WTC11 (cell line): ENCODE measurements at regions not wholly inside any gene's neighbourhood (a gene's known extent, or its start where the extent isn't known, plus 50 kb on each side); places are given as distances from the start of the nearest gene placed in this dataset.
"Not testable (repeated sequence)": the region's sequence is repeated elsewhere in the genome, so short reads cannot be mapped to it uniquely, and the experiment has no call there.

Experiments
- ATAC-seq: fragments of 200-7000 bp; cut with Tn5 transposase; 2 replicates; pipeline ENCODE4 v1.10.0; 2021; ENCODE audit warnings: mild to moderate bottlenecking, moderate library complexity
- CTCF ChIA-PET: fragments of 300-600 bp; sonication (Branson Sonifier 250); formaldehyde crosslinking; loops from one replicate; lab custom pipeline; 2021; ENCODE audit warnings: antibody characterized with exemption; lab: Charles Lee
- POLR2A ChIA-PET: fragments of 350-600 bp; sonication (Branson Sonifier 250); formaldehyde crosslinking; loops from one replicate; lab custom pipeline; 2021; ENCODE audit warnings: antibody characterized with exemption; lab: Charles Lee
- DNase-seq: peaks from one replicate; pipeline ENCODE4 v3.0.0; 2021; ENCODE audit warnings: low spot score
- H3K27ac Mint-ChIP-seq: 2 replicates; pipeline ENCODE4 v1.8.0; 2021; ENCODE audit warnings: mixed read lengths
- H3K27me3 Mint-ChIP-seq: 2 replicates; pipeline ENCODE4 v1.8.0; 2021; ENCODE audit warnings: low read depth, mild to moderate bottlenecking, moderate library complexity, mixed read lengths
- H3K36me3 Mint-ChIP-seq: 2 replicates; pipeline ENCODE4 v1.8.0; 2021; ENCODE audit warnings: mixed read lengths
- H3K4me1 Mint-ChIP-seq: 2 replicates; pipeline ENCODE4 v1.8.0; 2022; ENCODE audit warnings: mixed read lengths
- H3K4me3 Mint-ChIP-seq: 2 replicates; pipeline ENCODE4 v1.8.0; 2021; ENCODE audit warnings: mild to moderate bottlenecking, moderate library complexity, mixed read lengths
- H3K9me3 Mint-ChIP-seq: 2 replicates; pipeline ENCODE4 v1.8.0; 2021; ENCODE audit warnings: mixed read lengths
- ARID4B ChIP-seq: sonication (generic); formaldehyde crosslinking; IDR thresholded peaks from 2 replicates; pipeline ENCODE4 v1.8.0; 2023; ENCODE audit warnings: missing genetic modification reagents, mild to moderate bottlenecking, borderline replicate concordance
- CBFB ChIP-seq: sonication (generic); formaldehyde crosslinking; IDR thresholded peaks from 2 replicates; pipeline ENCODE4 v1.8.1; 2022; ENCODE audit warnings: mild to moderate bottlenecking, low read depth, missing genetic modification reagents
- CTCF ChIP-seq: fragments of 200-600 bp; IDR thresholded peaks from 2 replicates; pipeline ENCODE4 v1.8.0; 2022; ENCODE audit warnings: antibody characterized with exemption
- EMX1 ChIP-seq: fragments of 250-450 bp; sonication (Bioruptor Pico); IDR thresholded peaks from 2 replicates; pipeline ENCODE4 v1.8.0; 2021; ENCODE audit warnings: mild to moderate bottlenecking
- GRHL2 ChIP-seq: fragments of 250-450 bp; sonication (Bioruptor Pico); IDR thresholded peaks from 2 replicates; pipeline ENCODE4 v1.8.0; 2022; ENCODE audit warnings: mild to moderate bottlenecking, moderate library complexity; ENCODE audit not compliant: insufficient replicate concordance, severe bottlenecking
- NR2C2 ChIP-seq: sonication (generic); formaldehyde crosslinking; IDR thresholded peaks from 2 replicates; pipeline ENCODE4 v1.8.0; 2022; ENCODE audit warnings: mild to moderate bottlenecking, missing genetic modification reagents
- RELA ChIP-seq: sonication (generic); formaldehyde crosslinking; IDR thresholded peaks from 2 replicates; pipeline ENCODE4 v1.8.1; 2022; ENCODE audit warnings: missing genetic modification reagents, mild to moderate bottlenecking, borderline replicate concordance
- SMAD3 ChIP-seq: sonication (generic); formaldehyde crosslinking; IDR thresholded peaks from 2 replicates; pipeline ENCODE4 v1.8.0; 2022; ENCODE audit warnings: missing genetic modification reagents, mild to moderate bottlenecking, borderline replicate concordance
- TCF7 ChIP-seq: sonication (generic); formaldehyde crosslinking; IDR thresholded peaks from 2 replicates; pipeline ENCODE4 v1.8.0; 2022; ENCODE audit warnings: mild to moderate bottlenecking, low read depth, missing genetic modification reagents, moderate library complexity
- USF1 ChIP-seq: sonication (generic); formaldehyde crosslinking; IDR thresholded peaks from 2 replicates; pipeline ENCODE4 v1.8.0; 2022; ENCODE audit warnings: mild to moderate bottlenecking, missing genetic modification reagents
- USF2 ChIP-seq: sonication (generic); formaldehyde crosslinking; IDR thresholded peaks from 2 replicates; pipeline ENCODE4 v1.8.1; 2023; ENCODE audit warnings: mild to moderate bottlenecking, missing genetic modification reagents, moderate library complexity
- ZBTB21 ChIP-seq: sonication (generic); formaldehyde crosslinking; IDR thresholded peaks from 2 replicates; pipeline ENCODE4 v1.8.1; 2023; ENCODE audit warnings: mild to moderate bottlenecking, missing genetic modification reagents, borderline replicate concordance
- ZNF219 ChIP-seq: sonication (generic); formaldehyde crosslinking; IDR thresholded peaks from 2 replicates; pipeline ENCODE4 v1.8.0; 2023; ENCODE audit warnings: missing genetic modification reagents, mild to moderate bottlenecking, borderline replicate concordance
- ZNF263 ChIP-seq: sonication (generic); formaldehyde crosslinking; IDR thresholded peaks from 2 replicates; pipeline ENCODE4 v1.8.1; 2022; ENCODE audit warnings: low read depth, mild to moderate bottlenecking, moderate library complexity, missing genetic modification reagents
- ZNF317 ChIP-seq: sonication (generic); formaldehyde crosslinking; IDR thresholded peaks from 2 replicates; pipeline ENCODE4 v1.8.1; 2023; ENCODE audit warnings: low read depth, mild to moderate bottlenecking, moderate library complexity, missing genetic modification reagents, borderline replicate concordance
- ZNF425 ChIP-seq: fragments of 250-450 bp; sonication (Bioruptor Pico); conservative IDR thresholded peaks from 2 replicates; pipeline ENCODE4 v1.9.0; 2021; ENCODE audit warnings: mild to moderate bottlenecking
- ZNF512 ChIP-seq: sonication (generic); formaldehyde crosslinking; IDR thresholded peaks from 2 replicates; pipeline ENCODE4 v1.8.1; 2022; ENCODE audit warnings: missing genetic modification reagents, borderline replicate concordance

- TF ChIP-seq ZNF425 (no peak), NR2C2 (CRISPR knock-in tag) (no peak), GRHL2 (CRISPR knock-in tag) (no peak), ZNF512 (no peak), CBFB (CRISPR knock-in tag) (no peak), TCF7 (CRISPR knock-in tag) (no peak), USF1 (CRISPR knock-in tag) (no peak)
- TF ChIP-seq, all 79 proteins: peak for 0
Observed at GRCh38 chr6:156674197-156674596, 103.0 kb upstream of the ARID1B start (continued).

GRCh38 chr6:156670097-156670496 lies 107.1 kb upstream of the ARID1B start:
- H3K27ac Mint-ChIP-seq, ATAC-seq, H3K27me3 Mint-ChIP-seq, H3K4me1 Mint-ChIP-seq, H3K4me3 Mint-ChIP-seq, DNase-seq, POLR2A ChIA-PET, CTCF ChIA-PET: not testable (repeated sequence)
- Mint-ChIP-seq H3K36me3 (peaks cover 33% of the 10 kb centered on the region), H3K9me3 (peaks cover 51% of the 10 kb centered on the region)

- Mint-ChIP-seq H3K9me3 (peaks cover 14% of the 10 kb centered on the region; the same call in 1 of the 2 replicates), H3K4me1 (peaks cover 26% of the 10 kb centered on the region), H3K36me3 (no peaks in the 10 kb centered on the region), H3K4me3 (no peak overlapping the region), H3K27ac (no peak overlapping the region), H3K27me3 (no peaks in the 10 kb centered on the region)
- ATAC-seq = peak; percentile 92
- ChIA-PET POLR2A (no interaction called here), CTCF (no interaction called here)
- DNase-seq = peak; percentile 80
- no peak for TF ChIP-seq ZNF219 (CRISPR knock-in tag)
- TF ChIP-seq CTCF = peak; percentile 92
- TF ChIP-seq EMX1 = 0 out of 2 replicates have a peak, but pooled peaks have one; percentile 26
- TF ChIP-seq RELA (CRISPR knock-in tag) = no peak
Observed at GRCh38 chr6:156662025-156662445, 115.1 kb upstream of the ARID1B start.

GRCh38 chr6:156660389-156660788 lies 116.8 kb upstream of the ARID1B start:
- Mint-ChIP-seq H3K4me1 (peaks cover 36% of the 10 kb centered on the region), H3K36me3 (no peaks in the 10 kb centered on the region), H3K27me3 (no peaks in the 10 kb centered on the region), H3K9me3 (peaks cover 14% of the 10 kb centered on the region; the same call in 1 of the 2 replicates), H3K4me3 (no peak overlapping the region), H3K27ac (no peak overlapping the region)
- CTCF ChIA-PET = interaction anchor here (1.1 kb wide), 1 partner anchor 26 kb away, joined by 3 read pairs; no protein-coding TSS in a partner anchor
- DNase-seq (no peak), ATAC-seq (no peak)
- POLR2A ChIA-PET = no interaction called here
- TF ChIP-seq SMAD3 (no peak), USF2 (no peak), EMX1 (no peak), ZNF263 (CRISPR knock-in tag) (no peak), ZBTB21 (CRISPR knock-in tag) (no peak), ARID4B (CRISPR knock-in tag) (no peak), ZNF317 (no peak)
